B cell (primary cell): ENCODE measurements at regions not wholly inside any gene's neighbourhood (a gene's known extent, or its start where the extent isn't known, plus 50 kb on each side); places are given as distances from the start of the nearest gene placed in this dataset.

ENCODE experiments used
- ATAC-seq: fragments of 200-7000 bp; cut with Tn5 transposase; one replicate; pipeline ENCODE4 v1.10.0; 2021; ENCODE audit warnings: low read depth, mild to moderate bottlenecking, moderate number of reproducible peaks, moderate library complexity
- CTCF ChIA-PET: fragments of 350-600 bp; sonication (Branson Sonifier 250); formaldehyde crosslinking; loops from one replicate; lab custom pipeline; 2021; ENCODE audit warnings: antibody characterized with exemption, inconsistent platforms; lab: Charles Lee
- POLR2A ChIA-PET: fragments of 350-600 bp; sonication (Branson Sonifier 250); formaldehyde crosslinking; loops from one replicate; lab custom pipeline; 2021; ENCODE audit warnings: antibody characterized with exemption; lab: Charles Lee
- DNase-seq: peaks from one replicate; pipeline ENCODE4 v3.0.0; 2013
- H2AFZ ChIP-seq: 2 replicates; pipeline ENCODE4 v1.6.1; 2012; ENCODE audit warnings: mild to moderate bottlenecking, low read depth, low read length; ENCODE audit not compliant: insufficient read depth, poor library complexity, severe bottlenecking
- H3K27ac ChIP-seq, 2 donors: 1 replicate in 1 of 2; 2 replicates in 1 of 2; pipeline ENCODE4 v1.5.1; 2012 to 2013; ENCODE audit warnings: low read length in 2 of 2, mild to moderate bottlenecking in 2 of 2, moderate library complexity in 1 of 2
- H3K27me3 ChIP-seq, 4 experiments: fragments of 200-600 bp in 1 of 4; sonication (generic) in 1 of 4; replicated peaks in 1 of 4; 1 replicate in 2 of 4; 2 replicates in 2 of 4; pipeline versions ENCODE4 v1.6.1 to v1.7.0; 2013 to 2016; ENCODE audit warnings: low read length in 3 of 4, mild to moderate bottlenecking in 2 of 4, mixed read lengths in 1 of 4, moderate library complexity in 1 of 4; ENCODE audit not compliant: insufficient read depth in 4 of 4, control insufficient read depth in 3 of 4; ENCODE audit errors: control extremely low read depth in 1 of 4
- H3K36me3 ChIP-seq, 2 experiments: replicated peaks in 1 of 2; 1 replicate in 1 of 2; 2 replicates in 1 of 2; pipeline versions ENCODE4 v1.6.1 to v1.7.1; 2013; ENCODE audit warnings: low read length in 1 of 2; ENCODE audit not compliant: insufficient read depth in 2 of 2, control insufficient read depth in 1 of 2; ENCODE audit errors: control extremely low read depth in 1 of 2, extremely low read depth in 1 of 2
- H3K4me1 ChIP-seq, 2 donors: fragments of 200-600 bp in 1 of 2; sonication (generic) in 1 of 2; 1 replicate in 1 of 2; 2 replicates in 1 of 2; pipeline versions ENCODE4 v1.5.1 to v1.6.1; 2013 to 2017; ENCODE audit warnings: low read length in 2 of 2; ENCODE audit not compliant: control insufficient read depth in 2 of 2, insufficient read depth in 2 of 2
- H3K4me2 ChIP-seq: replicated peaks from 2 replicates; pipeline ENCODE3; 2012; ENCODE audit warnings: mild to moderate bottlenecking, low read depth, low read length; ENCODE audit not compliant: poor library complexity, severe bottlenecking
- H3K4me3 ChIP-seq, 5 experiments: fragments of 200-600 bp in 1 of 5; sonication (generic) in 1 of 5; 1 replicate in 3 of 5; 2 replicates in 2 of 5; pipeline versions ENCODE4 v1.5.1 to v1.7.0; 2011 to 2016; ENCODE audit warnings: low read length in 4 of 5, mild to moderate bottlenecking in 4 of 5, low read depth in 2 of 5, control low read depth in 1 of 5, moderate library complexity in 1 of 5; ENCODE audit not compliant: insufficient read depth in 1 of 5; ENCODE audit errors: control extremely low read depth in 1 of 5, extremely low read depth in 1 of 5
- H3K79me2 ChIP-seq: fragments of 200-600 bp; sonication (generic); one replicate; pipeline ENCODE4 v1.6.0; 2016; ENCODE audit warnings: low read length; ENCODE audit not compliant: control insufficient read depth, insufficient read depth
- H3K9ac ChIP-seq: fragments of 200-600 bp; sonication (generic); 2 replicates; pipeline ENCODE4 v1.6.1; 2017; ENCODE audit warnings: mild to moderate bottlenecking, low read length, moderate library complexity
- H3K9me3 ChIP-seq, 3 donors: one replicate each; pipeline versions ENCODE4 v1.6.1 to v1.7.1; 2013; ENCODE audit warnings: low read length in 2 of 3; ENCODE audit not compliant: control insufficient read depth in 2 of 3, insufficient read depth in 1 of 3; ENCODE audit errors: control extremely low read depth in 1 of 3
- H4K20me1 ChIP-seq: 2 replicates; pipeline ENCODE4 v1.6.0; 2012; ENCODE audit warnings: mild to moderate bottlenecking, low read length; ENCODE audit not compliant: insufficient read depth, control insufficient read depth, poor library complexity, severe bottlenecking
- H3K27ac Mint-ChIP-seq: one replicate; pipeline ENCODE4 v1.8.0; 2021; ENCODE audit warnings: mixed read lengths
- H3K27me3 Mint-ChIP-seq: one replicate; pipeline ENCODE4 v1.8.0; 2021; ENCODE audit warnings: mixed read lengths
- H3K4me1 Mint-ChIP-seq: one replicate; pipeline ENCODE4 v1.8.0; 2021; ENCODE audit warnings: mixed read lengths
- H3K4me3 Mint-ChIP-seq: one replicate; pipeline ENCODE4 v1.8.0; 2021; ENCODE audit warnings: mixed read lengths
- H3K9me3 Mint-ChIP-seq: one replicate; pipeline ENCODE4 v1.8.0; 2022; ENCODE audit warnings: mixed read lengths; ENCODE audit not compliant: insufficient read depth
- EZH2 ChIP-seq: IDR thresholded peaks from 2 replicates; pipeline ENCODE4 v1.6.1; 2012; ENCODE audit warnings: borderline replicate concordance, low read depth, mild to moderate bottlenecking, moderate library complexity, low read length; ENCODE audit not compliant: insufficient read depth, poor library complexity, severe bottlenecking
- WGBS: methylation state at CpG from one replicate; pipeline ENCODE4 v1.1.5; 2013; ENCODE audit warnings: missing lambda C conversion rate; ENCODE audit not compliant: insufficient coverage; 5-methylcytosine and 5-hydroxymethylcytosine counted together
- intact Hi-C: fragments of 100-400 bp; cut with micrococcal nuclease; formaldehyde crosslinking; loops from one replicate; pipeline ENCODE4 v1.10.0; 2022
- TF ChIP-seq, protein P1 (sequence below): fragments of 200-600 bp; IDR thresholded peaks from one replicate; pipeline ENCODE4 v1.8.0; 2022; ENCODE audit warnings: antibody characterized with exemption, mild to moderate bottlenecking

- intact Hi-C loops: no loop called here
- Histone ChIP-seq H3K79me2 (no peaks in the 10 kb centered on the region), H3K4me2 (no peak overlapping the region), H3K9me3 (peaks cover 0 to 2% (median 0%) of the 10 kb centered on the region in 3 donors), H3K27me3 (peaks cover 0 to 11% (median 0%) of the 10 kb centered on the region in 4 experiments), H3K4me3 (no peak overlapping the region), H2AFZ (no peak overlapping the region), H3K36me3 (no peaks in the 10 kb centered on the region), H4K20me1 (no peaks in the 10 kb centered on the region), H3K9ac (no peak overlapping the region), H3K4me1 (no peaks in the 10 kb centered on the region), H3K27ac (no peak overlapping the region)
- Mint-ChIP-seq H3K4me3 (no peak overlapping the region), H3K9me3 (no peaks in the 10 kb centered on the region), H3K4me1 (no peaks in the 10 kb centered on the region), H3K27me3 (peaks cover 29% of the 10 kb centered on the region), H3K27ac (no peak overlapping the region)
- DNase-seq (no peak), ATAC-seq (no peak)
- TF ChIP-seq, protein P1, sequence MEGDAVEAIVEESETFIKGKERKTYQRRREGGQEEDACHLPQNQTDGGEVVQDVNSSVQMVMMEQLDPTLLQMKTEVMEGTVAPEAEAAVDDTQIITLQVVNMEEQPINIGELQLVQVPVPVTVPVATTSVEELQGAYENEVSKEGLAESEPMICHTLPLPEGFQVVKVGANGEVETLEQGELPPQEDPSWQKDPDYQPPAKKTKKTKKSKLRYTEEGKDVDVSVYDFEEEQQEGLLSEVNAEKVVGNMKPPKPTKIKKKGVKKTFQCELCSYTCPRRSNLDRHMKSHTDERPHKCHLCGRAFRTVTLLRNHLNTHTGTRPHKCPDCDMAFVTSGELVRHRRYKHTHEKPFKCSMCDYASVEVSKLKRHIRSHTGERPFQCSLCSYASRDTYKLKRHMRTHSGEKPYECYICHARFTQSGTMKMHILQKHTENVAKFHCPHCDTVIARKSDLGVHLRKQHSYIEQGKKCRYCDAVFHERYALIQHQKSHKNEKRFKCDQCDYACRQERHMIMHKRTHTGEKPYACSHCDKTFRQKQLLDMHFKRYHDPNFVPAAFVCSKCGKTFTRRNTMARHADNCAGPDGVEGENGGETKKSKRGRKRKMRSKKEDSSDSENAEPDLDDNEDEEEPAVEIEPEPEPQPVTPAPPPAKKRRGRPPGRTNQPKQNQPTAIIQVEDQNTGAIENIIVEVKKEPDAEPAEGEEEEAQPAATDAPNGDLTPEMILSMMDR: no peak
- TF ChIP-seq EZH2: no peak
- CTCF ChIA-PET: interaction anchor here (1.0 kb wide), 1 partner anchor 26 kb away, joined by 3 read pairs; no protein-coding TSS in a partner anchor
- POLR2A ChIA-PET: no interaction called here
Measured at GRCh38 chr2:175247159-175247558, 65.6 kb upstream of the ATP5MC3 start.

DNA sequence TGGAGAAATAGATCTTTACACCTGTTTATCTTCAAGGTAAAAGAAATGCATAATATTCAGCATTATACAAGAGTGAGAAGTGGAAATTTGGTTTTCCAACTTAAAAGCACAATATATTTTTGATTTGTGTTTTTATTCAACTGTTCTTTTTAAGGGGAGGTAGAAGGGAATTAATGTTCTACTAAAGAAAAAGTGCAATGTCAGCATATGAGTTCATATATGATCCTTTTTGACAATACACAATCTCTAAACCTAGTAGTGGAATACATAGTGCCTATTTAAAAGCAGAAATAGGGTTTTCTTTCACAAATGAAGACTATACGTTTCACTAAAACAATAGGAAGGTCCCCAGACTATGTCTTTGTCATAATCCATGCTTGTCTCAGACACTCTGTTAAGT lies 63.2 kb upstream of the ATP5MC3 start:
- no peak overlapping the region for H3K27ac ChIP-seq
- H3K79me2 ChIP-seq: no peaks in the 10 kb centered on the region

More for the DNA sequence above, 63.2 kb upstream of the ATP5MC3 start:
- no peak overlapping the region for H3K4me3 ChIP-seq
- no peaks in the 10 kb centered on the region for H3K9me3 Mint-ChIP-seq
- H2AFZ ChIP-seq: no peak overlapping the region
- H3K4me3 Mint-ChIP-seq: no peak overlapping the region
- H3K27me3 ChIP-seq: peaks cover 0 to 12% (median 0%) of the 10 kb centered on the region in 4 experiments
- no peaks in the 10 kb centered on the region for H4K20me1 ChIP-seq
- intact Hi-C loops: no loop called here
- no peak for TF ChIP-seq EZH2
- TF ChIP-seq, protein P1: no peak
- DNase-seq: no peak
- H3K4me2 ChIP-seq: no peak overlapping the region
- H3K27me3 Mint-ChIP-seq: peaks cover 39% of the 10 kb centered on the region
- CTCF ChIA-PET: no interaction called here
- no CpG with 5 or more reads among the region's 1 CpG for WGBS
- ATAC-seq: no peak
- no peaks in the 10 kb centered on the region for H3K4me1 ChIP-seq
- no peak overlapping the region for H3K27ac Mint-ChIP-seq
- peaks cover 0 to 2% (median 0%) of the 10 kb centered on the region in 3 donors for H3K9me3 ChIP-seq
- no peak overlapping the region for H3K9ac ChIP-seq
- no peaks in the 10 kb centered on the region for H3K4me1 Mint-ChIP-seq
- POLR2A ChIA-PET: no interaction called here
- no peaks in the 10 kb centered on the region for H3K36me3 ChIP-seq
